Esophagus squamous epithelium (tissue), 4 donors: ENCODE measurements at regions not wholly inside any gene's neighbourhood (a gene's known extent, or its start where the extent isn't known, plus 50 kb on each side); places are given as distances from the start of the nearest gene placed in this dataset.

Source experiments
- POLR2A ChIP-seq, 4 donors: fragments of 450-650 bp; IDR thresholded peaks; one replicate each; pipeline ENCODE4 v1.6.1; 2017; ENCODE audit warnings: antibody characterized with exemption in 4 of 4, mild to moderate bottlenecking in 4 of 4, moderate library complexity in 3 of 4
- TF ChIP-seq, protein P1 (sequence below), 6 experiments: fragments of 450-650 bp in 4 of 6; fragments of 200-600 bp in 2 of 6; sonication (generic) in 2 of 6; IDR thresholded peaks; one replicate each; pipeline ENCODE4 v1.5.1; 2016 to 2019; ENCODE audit warnings: antibody characterized with exemption in 6 of 6, mild to moderate bottlenecking in 4 of 6, moderate library complexity in 4 of 6

DNA sequence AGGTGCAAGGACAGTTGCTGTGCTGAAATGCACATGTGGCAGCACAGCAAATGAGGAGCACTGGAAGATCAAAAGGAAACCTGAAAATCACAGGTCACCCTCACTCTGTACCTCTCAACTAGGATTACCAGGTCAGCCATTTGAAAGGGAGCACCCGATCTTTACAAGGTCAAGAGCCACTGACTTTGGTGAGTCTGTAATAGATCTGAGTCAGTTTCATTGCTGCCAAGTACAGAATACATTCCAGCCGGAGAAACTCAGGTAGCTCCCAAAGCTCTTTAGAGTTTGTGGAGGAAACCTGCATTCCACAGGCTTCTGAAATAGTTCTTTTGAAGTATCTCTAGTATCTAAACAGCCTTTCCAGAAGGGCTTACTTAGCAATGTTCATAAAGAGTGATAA lies 217.5 kb downstream of the SNX13 start:
- TF ChIP-seq, protein P1, sequence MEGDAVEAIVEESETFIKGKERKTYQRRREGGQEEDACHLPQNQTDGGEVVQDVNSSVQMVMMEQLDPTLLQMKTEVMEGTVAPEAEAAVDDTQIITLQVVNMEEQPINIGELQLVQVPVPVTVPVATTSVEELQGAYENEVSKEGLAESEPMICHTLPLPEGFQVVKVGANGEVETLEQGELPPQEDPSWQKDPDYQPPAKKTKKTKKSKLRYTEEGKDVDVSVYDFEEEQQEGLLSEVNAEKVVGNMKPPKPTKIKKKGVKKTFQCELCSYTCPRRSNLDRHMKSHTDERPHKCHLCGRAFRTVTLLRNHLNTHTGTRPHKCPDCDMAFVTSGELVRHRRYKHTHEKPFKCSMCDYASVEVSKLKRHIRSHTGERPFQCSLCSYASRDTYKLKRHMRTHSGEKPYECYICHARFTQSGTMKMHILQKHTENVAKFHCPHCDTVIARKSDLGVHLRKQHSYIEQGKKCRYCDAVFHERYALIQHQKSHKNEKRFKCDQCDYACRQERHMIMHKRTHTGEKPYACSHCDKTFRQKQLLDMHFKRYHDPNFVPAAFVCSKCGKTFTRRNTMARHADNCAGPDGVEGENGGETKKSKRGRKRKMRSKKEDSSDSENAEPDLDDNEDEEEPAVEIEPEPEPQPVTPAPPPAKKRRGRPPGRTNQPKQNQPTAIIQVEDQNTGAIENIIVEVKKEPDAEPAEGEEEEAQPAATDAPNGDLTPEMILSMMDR (IDR thresholded peaks at IDR 0.05) = no peak
- no peak for TF ChIP-seq POLR2A (IDR thresholded peaks at IDR 0.05)
